GM12872 (cell line): ENCODE measurements at regions not wholly inside any gene's neighbourhood (a gene's known extent, or its start where the extent isn't known, plus 50 kb on each side); places are given as distances from the start of the nearest gene placed in this dataset.

ENCODE experiments used
- TF ChIP-seq, protein P1 (sequence below): IDR thresholded peaks from 3 replicates; pipeline ENCODE4 v1.5.1; 2011; ENCODE audit warnings: low read depth, mild to moderate bottlenecking, low read length, moderate library complexity; ENCODE audit not compliant: insufficient read depth

DNA sequence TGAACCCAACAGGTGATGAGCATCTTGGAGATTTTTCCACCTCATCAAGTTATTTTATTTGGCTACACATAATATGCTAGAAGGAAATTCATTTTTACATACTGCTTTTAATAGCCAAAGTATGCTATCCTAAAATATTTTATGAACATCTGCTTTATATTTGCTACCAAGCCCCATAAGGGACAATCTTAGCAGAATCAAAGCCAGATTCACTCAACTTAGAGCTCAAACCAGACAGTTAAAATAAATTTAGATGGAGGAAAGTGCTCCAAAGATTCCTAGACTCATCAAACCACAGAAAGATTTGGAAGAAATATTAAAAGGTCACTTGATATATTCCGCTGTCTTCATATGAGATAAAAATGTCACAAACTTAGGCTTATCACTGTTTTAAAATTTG lies 637.1 kb upstream of the CCNG1 start:
- TF ChIP-seq, protein P1, sequence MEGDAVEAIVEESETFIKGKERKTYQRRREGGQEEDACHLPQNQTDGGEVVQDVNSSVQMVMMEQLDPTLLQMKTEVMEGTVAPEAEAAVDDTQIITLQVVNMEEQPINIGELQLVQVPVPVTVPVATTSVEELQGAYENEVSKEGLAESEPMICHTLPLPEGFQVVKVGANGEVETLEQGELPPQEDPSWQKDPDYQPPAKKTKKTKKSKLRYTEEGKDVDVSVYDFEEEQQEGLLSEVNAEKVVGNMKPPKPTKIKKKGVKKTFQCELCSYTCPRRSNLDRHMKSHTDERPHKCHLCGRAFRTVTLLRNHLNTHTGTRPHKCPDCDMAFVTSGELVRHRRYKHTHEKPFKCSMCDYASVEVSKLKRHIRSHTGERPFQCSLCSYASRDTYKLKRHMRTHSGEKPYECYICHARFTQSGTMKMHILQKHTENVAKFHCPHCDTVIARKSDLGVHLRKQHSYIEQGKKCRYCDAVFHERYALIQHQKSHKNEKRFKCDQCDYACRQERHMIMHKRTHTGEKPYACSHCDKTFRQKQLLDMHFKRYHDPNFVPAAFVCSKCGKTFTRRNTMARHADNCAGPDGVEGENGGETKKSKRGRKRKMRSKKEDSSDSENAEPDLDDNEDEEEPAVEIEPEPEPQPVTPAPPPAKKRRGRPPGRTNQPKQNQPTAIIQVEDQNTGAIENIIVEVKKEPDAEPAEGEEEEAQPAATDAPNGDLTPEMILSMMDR, result no peak

DNA sequence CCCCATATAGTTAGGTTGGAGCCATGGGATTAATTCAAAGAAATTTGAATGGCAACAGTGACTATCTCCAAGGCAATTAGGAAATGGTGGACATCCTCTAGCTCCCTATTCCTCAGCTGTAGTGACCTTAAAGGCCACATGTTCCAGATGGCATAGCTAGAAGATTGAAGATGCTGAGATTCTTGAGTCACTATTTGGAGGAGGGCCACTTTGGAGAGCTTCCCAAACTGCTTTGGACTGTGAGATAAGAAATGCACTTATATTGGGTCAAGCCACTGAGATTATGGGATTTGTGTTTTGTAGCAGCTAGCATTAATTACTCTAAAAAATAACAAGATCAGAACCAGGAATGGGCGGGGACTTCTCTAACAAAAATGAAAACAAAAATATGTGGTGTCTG lies 636.2 kb upstream of the CCNG1 start:
- TF ChIP-seq, protein P1, result no peak

DNA sequence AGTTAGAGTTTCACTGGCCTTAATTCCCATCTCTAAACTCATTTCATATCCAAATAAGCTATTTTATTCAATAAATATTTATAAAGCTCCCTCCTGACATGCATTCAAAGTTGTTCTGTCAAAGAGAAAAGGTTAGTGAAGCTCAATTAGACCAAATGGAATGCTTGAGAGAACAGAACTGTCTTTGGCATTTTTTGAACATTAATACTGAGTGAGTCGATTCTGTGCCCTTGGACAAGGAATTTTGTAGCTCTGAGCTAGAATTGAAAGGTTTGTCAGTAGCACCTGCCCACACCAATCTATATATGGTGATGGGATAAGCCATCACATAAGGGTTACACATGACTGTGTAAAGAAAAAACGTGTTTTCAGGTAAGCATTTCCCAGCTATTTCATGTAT lies 631.2 kb upstream of the CCNG1 start:
- TF ChIP-seq, protein P1, result no peak

DNA sequence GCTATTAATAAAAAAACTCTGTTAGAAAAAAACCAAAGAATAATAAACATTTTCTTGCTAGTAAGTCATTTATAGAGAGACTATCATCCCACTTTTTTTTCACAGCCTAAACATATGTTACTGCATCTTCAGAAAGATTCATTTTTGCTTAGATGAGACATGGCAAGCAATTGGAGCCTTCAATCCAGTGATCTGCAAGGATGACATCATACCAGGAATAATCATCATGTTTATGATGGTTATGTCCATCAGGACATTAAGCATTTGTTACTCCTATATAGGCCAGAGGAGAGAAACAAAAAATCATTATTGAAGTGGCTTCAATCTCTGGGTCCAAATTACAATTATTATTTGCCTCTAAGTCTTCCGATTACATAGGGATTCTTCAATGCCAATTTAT lies 626.3 kb upstream of the CCNG1 start:
- TF ChIP-seq, protein P1, result no peak

DNA sequence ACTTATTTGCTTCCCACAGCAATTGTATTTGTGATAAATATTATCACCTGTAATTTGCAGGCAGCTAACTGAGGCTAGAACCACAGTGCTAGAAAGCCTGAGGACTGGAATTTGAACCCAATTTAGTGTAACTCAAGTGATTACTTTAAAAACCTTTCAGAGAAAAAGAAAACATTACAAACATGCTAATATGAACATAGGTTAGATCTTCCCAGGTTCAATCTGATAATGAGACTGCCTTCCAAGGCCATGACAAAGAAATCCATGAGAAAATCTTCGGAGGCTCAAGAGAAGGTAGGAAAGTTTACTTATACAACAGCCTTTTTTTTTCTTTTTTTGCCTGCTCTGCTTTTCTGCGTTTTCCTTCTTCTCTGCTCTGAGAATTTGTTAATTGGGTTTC lies 620.6 kb upstream of the CCNG1 start:
- TF ChIP-seq, protein P1, result no peak

DNA sequence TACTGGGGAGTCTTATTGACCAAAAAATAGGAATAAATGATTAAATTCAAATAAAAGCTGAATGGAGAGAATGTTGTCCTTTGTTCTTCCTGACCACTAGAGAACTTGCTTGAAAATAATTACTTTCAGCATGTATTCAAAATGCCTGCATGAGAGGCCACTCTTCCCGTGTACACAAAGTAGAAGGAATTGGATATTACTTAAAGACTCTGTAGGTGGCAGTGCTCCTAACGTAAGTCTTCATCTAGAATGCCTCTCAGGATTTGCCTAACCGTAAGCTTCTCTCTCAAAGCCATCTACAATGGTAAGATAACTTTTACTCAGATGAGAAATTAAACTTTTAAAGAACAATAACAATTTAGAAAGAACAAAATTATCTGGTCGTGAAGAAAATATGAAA lies 620.0 kb upstream of the CCNG1 start:
- TF ChIP-seq, protein P1, result no peak

DNA sequence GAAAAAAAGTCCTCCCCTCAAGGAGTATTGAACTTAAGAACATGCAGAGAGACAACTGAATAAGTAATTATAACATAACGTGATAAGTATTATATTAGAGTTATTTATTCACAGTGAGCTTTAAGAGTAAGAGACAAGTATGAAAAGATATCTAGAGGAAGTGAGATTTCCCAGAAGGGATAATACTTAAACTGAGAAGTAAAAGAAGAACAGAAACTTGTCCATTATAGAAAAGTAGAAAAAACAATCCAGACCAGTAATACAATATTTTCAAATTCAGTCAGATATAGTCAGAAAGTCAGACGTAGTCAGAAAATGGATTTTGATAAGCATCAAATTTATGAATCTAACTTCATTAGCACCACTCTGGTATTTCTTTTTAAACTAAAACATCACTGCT lies 613.0 kb upstream of the CCNG1 start:
- TF ChIP-seq, protein P1, result no peak

DNA sequence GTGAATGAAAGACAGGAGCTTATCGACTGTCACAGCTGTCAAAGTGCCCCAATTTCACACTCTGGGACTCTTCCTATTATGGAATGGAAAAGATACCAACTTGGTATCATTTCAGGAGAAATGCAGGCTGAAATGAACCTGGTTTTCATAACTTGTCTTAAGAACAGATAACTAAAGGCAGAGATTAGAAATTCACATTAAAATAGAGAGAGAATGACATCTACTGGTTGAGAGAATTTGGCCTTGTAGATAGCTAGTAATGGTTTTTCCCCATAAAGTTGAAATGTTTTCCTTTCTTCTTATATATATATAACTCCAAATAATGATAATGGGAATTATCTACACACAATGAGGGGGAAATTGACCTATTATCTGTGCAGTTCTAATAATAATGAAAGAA lies 600.2 kb upstream of the CCNG1 start:
- TF ChIP-seq, protein P1, result no peak
